Activated CD4-positive, alpha-beta T cell treated with anti-CD3 and anti-CD28 coated beads, Interleukin-2, amount 50 U/mL, for 4 hours (primary cell): ENCODE measurements at regions not wholly inside any gene's neighbourhood (a gene's known extent, or its start where the extent isn't known, plus 50 kb on each side); places are given as distances from the start of the nearest gene placed in this dataset.

Experiments used
- DNase-seq, 2 experiments: peaks; one replicate each; pipeline ENCODE4 v3.0.0-alpha.2; 2020

- DNase-seq = no peak
These were observed 56.2 kb upstream of the PJA1 start for GRCh38 chrX:69221239-69222102.

- no peak for DNase-seq
These were observed 53.2 kb upstream of the PJA1 start for GRCh38 chrX:69218407-69218997.

GRCh38 chrX:69216911-69217310, 51.7 kb upstream of the PJA1 start:
- DNase-seq = no peak

- no peak for DNase-seq
These were observed 51.2 kb upstream of the PJA1 start for GRCh38 chrX:69216446-69216845.

- DNase-seq = no peak
These were observed 50.1 kb upstream of the PJA1 start for GRCh38 chrX:69215161-69215875.
